GM19452 (cell line): ENCODE measurements at regions not wholly inside any gene's neighbourhood (a gene's known extent, or its start where the extent isn't known, plus 50 kb on each side); places are given as distances from the start of the nearest gene placed in this dataset.
A peak's percentile ranks its signal among the peaks of the same experiment; 100 is the strongest.
"Not testable (repeated sequence)": the region's sequence is repeated elsewhere in the genome, so short reads cannot be mapped to it uniquely, and the experiment has no call there.

Experiments
- ATAC-seq: cut with Tn5 transposase; IDR thresholded peaks from one replicate; pipeline ENCODE4 v1.9.1; 2021; ENCODE audit not compliant: unreplicated experiment

DNA sequence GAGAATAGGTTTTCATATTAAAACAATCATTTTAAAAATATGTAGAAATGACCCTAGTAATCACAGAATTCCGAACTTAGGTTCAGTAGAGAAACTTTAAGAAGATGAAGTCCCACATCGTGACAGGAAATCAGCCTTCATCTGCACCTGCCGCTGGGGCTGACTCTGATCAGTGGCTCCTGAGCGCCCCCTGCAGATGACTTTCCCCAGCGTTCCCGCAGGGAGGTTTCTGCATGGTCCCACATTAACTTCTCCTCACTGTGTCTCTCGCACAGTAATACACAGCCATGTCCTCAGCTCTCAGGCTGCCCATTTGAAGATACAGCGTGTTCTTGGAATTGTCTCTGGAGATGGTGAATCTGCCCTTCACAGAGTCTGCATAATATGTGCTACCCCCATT lies 1131.1 kb downstream of the TMEM121 start:
- ATAC-seq, result no peak

DNA sequence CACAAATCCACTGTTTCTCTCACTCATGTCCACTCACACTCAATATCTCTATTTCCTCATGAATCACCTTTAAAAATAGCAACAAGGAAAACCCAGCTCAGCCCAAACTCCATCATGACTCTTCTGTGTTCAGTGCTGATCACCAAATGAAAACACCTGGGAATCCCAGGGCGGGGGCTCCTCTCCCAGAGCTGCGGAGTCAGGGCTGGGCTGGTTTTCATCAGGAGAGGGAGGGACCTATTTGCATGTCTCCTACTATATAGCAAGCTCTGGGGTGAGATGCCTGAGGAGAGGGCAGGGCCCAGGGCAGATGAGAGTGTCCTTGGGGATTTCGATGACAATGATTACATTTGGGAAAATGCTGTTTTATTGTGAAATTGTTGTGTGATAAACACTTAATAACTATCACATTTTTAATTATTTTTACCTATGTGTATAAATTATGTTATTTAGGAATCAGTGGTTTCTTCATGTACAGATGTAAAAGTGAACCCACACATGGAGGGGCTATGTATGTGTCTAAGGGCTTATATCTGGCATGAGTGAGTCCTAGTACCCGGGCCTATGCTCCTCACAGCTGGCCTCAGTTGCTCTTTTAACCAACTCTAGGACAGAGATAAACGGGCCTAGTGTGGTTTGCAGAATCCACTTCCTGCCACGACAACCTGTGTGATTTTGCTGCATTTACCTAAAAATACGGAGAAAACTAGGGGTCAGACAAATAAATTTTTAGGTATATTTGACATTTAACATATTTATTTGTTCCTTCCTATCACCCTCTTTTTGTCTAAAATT lies 1131.9 kb downstream of the TMEM121 start:
- not testable (repeated sequence) for ATAC-seq

DNA sequence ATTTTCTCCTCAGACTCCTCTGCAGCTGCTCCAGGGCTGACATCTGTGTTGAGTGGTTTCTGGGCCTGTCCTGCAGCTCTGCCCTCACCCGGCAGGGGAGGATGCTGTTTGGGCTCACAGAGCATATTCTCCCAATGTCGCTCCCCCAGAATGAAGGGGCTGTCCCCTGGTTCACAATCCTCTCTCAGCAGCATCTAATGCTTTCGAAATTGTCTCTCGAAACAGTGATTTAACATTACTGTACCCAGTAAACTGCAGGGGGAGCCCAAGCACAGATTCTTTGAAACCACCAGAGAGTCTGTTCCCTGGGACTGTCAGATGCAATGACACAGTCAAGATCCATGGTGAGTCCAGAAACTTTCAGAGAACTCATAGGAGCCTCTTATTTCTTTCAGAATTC lies 1135.2 kb downstream of the TMEM121 start:
- not testable (repeated sequence) for ATAC-seq

DNA sequence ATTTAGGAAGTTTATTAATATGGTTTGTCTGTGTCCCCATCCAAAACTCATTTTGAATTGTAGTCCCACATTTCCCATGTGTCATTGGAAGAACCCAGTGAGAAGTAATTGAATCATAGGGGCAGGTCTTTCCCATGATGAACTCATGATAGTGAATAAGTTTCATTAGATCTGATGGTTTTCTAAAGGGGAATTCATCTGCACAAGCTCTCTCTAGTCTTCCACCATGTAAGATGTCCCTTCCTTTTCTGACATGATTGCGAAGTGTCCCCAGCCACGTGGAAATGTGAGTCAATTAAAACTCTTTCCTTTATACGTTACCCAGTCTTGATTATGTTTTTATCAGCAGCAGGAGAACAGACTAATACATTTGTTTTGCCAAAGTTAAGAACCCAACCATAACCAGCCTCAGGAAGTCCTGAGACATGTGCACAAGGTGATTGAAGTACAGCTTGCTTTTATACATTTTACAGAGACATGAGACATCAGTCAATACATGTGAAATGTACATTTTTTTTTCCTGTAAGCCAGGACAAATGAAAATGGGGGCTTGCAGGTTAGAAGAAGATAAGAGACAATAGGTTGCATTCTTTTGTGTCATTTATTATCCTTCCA lies 1136.7 kb downstream of the TMEM121 start:
- no peak for ATAC-seq

DNA sequence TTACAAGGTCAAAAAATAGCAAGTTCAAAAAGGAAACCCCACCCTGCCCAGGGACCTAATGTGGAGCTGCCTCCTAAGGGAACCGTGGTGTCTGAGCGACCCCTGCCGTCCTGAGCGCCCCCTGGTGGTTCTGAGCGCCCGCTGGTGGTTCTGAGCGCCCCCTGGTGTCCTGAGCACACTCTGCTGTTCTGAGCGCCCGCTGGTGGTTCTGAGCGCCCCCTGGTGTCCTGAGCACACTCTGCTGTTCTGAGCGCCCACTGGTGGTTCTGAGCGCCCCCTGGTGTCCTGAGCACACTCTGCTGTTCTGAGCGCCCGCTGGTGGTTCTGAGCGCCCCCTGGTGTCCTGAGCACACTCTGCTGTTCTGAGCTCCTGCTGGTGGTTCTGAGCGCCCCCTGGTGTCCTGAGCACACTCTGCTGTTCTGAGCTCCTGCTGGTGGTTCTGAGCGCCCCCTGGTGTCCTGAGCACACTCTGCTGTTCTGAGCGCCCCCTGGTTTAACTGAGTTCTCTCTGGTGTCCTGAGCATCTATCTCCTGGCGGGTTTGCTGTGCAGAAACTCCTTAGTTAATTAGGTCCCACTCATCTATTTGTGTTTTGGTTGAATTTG lies 1137.5 kb downstream of the TMEM121 start:
- not testable (repeated sequence) for ATAC-seq

DNA sequence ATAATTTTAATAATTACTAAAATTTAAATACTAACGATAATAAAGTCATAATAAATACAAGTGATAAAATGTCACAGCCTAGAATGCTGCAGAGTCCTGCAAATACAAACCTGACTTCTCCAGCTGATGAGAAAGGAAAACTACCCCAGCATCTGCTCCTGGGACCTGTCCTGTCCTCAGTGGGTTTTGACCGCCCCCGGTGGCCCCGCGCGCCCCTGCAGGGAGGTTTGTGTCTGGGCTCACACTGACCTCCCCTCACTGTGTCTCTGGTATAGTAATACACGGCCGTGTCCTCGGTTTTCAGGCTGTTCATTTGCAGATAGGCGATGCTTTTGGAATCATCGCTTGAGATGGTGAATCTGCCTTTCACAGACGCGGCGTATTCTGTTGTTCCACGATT lies 1139.4 kb downstream of the TMEM121 start:
- no peak for ATAC-seq

DNA sequence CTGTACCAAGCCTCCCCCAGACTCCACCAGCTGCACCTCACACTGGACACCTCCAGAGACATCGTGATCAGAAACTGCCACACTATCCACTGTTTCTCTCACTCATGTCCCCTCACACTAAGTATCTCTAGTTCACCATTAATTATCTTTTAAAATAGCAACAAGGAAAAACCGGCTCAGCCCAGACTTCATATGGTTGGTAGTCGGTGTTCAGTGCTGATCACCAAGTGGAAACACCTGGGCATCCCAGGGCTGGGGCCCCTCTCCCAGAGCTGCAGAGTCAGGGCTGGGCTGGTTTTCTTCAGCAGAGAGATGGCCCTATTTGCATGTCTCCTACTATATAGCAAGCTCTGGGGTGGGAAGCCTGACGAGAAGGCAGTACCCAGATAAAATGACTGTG lies 1140.0 kb downstream of the TMEM121 start:
- ATAC-seq, result no peak

DNA sequence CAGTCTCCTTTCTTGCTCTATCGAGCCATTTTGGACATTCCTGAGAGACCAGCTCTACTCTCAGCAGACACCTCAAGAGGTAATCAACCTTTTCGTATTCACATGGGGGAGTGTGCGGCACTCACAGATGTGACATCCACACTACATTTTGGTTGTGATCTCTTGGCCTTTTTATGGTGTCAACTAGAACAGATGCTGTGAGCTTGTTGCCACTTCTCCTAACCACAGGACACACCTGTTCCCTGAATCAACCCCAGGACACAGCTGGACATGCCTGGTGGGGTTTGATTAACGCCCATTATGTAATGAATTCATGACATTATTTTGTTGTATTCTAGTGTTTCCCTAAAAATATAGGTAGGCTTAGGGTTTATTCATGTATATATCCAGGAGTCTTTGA lies 1143.6 kb downstream of the TMEM121 start:
- no peak for ATAC-seq

DNA sequence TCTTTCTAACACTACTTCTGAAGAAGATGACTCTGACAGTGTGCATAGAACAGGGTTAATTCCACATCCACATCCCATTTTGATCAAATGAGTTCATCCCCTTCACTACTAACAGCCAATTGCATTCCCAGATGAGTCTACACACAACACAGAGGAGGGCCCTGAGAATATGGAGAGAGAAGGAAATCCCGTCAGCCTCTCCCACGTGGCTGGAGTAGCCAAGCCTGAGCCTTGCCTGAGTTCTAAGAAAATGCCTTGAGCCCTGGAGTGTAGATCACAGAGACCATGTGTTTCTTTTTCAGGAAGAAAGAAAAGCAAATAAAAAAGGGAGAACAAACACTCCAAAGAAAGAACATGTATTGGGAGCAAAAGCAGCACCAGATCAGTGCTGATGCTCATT lies 1147.7 kb downstream of the TMEM121 start:
- ATAC-seq, result not testable (repeated sequence)

DNA sequence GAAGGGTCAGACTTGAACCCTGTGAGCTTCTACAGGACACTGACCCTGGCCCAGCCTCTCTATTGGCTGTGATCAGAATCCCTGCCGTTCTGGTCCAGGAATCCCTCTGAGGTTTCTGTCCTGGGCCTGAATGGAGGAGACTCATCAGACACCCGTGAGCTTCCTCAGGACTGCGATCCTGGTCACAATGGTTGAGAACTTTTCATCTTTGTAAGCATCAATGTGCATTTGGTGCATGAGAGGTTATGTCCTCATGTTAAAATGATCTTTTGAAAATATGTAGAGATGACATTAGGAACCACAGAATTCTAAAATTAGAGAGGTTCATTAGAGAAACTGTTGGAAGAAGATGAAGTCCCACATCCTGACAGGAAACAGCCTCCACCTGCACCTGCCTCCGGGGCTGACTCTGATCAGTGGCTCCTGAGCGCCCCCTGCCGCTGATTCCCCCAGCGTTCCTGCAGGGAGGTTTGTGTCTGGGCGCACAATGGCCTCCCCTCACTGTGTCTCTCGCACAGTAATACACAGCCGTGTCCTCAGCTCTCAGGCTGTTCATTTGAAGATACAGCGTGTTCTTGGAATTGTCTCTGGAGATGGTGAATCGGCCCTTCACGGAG lies 1148.2 kb downstream of the TMEM121 start:
- not testable (repeated sequence) for ATAC-seq

DNA sequence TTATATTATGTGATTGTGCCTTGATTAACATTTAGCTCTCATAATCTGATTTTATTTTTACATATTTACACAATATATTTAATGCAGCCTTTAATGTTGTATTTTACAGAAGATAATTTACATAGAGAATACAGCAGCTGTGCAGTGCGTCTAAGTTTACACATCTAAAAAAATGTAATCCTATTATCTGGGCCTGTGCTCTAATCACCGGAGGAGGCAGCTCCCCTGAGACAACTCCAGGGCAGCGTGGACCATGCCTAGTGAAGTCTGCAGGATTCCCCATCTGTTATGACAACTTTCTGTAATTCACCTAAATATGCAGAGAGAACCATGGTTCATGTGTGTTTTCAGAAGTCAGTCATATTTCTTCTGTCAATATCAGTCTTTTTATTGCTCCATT lies 1149.3 kb downstream of the TMEM121 start:
- not testable (repeated sequence) for ATAC-seq

DNA sequence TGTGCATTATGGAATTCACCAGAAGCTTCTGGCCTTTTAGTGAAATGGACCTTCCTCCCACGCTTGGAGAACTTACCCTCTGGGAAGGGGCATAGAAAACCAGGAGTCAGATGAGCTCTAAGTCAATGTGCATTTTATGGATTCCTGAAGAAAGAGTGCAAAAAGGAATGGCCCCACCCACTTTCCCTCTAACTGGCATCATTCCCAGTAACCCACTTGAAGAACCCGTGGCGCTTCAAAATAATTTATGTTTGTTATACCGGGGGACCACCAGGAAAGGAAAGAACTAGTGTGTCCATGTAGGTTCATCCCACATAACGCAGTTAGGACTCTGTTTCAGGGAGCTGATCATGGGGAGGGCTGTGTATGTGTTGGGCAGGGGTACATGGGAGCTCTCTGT lies 1153.4 kb downstream of the TMEM121 start:
- ATAC-seq, result no peak

DNA sequence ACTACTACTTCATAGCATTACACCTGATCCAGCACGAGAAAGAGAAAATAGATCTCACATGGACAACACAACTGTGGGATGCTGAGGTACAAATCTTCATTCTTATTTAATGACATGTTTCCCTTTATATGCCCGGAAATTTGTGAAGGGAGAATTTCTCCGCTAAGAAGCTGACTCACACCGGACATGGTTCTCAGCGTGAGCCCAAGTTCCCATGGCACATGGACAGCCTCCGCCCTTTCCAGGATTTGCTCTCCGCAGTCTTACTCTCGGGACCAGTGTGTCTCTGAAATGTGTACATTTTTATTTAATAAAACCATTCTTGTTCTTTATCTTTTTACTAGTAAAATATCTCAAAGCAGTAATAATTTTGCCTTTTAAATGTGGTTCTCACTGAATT lies 1154.8 kb downstream of the TMEM121 start:
- ATAC-seq, result no peak

DNA sequence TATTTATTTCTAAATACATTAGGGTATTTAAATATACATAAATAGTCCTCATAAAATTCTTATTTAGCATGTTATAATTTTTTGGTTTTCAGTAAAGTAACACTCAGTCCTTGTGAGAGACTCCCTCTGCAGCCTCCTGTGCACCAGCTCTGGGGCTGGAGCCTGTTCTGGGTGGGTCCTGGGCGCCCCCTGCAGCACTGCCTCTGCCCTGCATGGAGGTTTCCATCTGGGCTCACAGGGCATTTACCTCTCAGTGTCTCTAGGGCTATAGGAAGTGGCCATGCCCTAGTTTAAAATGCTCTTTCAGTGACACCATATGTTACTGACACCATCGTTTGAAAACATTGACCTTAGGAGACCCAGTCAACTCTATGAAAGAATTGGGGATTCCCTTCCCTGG lies 1155.2 kb downstream of the TMEM121 start:
- ATAC-seq, result no peak

DNA sequence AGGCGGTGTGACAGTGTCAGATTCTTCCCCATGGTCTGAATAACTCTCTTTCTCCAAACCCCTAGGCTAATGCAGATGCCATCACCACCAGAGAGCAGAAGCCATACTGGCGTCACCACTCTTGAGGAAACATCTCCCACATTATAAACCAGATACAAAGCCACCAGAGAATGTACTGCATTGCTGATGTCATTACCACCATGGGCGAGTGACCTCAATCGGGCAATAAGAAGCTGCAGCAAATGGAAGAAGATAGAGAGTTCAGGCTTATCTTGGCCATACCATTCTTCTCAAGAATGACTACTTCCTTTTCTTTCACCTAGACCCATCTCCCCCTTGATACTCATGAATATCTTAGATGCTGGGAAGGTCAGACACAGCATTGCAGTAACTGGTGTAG lies 1157.2 kb downstream of the TMEM121 start:
- ATAC-seq, result no peak

DNA sequence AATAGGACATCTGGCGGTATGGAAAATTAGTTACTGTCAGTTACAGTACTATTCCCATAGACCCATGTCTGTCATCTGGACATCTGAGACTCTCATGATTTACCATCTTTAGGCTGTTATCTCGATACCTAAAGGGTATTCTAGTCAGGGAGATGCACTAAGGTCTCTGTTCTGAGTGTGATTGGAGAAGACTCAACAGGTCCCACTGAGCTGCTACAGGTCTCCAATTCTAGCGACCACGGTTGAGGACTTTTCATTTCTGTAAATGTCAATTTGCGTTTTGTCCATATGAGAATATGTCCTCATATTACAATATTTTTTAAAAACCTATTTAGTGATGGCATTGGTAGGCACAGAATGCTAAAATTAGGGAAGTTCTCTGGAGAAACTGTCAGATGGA lies 1160.2 kb downstream of the TMEM121 start:
- no peak for ATAC-seq

DNA sequence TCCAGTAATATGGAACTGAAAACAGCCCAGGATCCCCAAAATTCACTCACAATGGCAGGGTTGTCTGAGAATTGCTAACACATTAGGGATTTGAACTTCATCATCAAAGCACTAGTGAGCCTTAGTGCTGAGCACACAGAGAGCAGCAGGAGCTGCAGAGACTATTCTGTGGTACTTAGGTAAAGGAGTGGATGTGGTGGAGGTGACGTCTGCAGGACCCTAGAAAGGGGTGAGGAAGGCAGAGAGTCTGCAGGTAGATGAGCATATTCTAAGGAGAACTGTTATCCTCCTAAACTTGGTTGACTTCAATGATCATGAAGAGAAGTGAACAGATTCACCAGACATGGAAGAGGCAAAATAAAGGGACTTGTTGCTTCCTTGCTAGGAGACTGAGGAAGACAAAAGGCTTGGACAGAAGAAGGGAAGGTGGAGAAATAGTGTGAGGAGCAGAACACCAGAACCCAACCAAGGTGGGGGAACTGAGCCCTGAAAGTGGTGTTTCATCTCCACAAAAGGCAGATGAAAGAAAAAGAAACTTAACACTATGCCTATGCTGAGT lies 1164.0 kb downstream of the TMEM121 start:
- ATAC-seq, result no peak

DNA sequence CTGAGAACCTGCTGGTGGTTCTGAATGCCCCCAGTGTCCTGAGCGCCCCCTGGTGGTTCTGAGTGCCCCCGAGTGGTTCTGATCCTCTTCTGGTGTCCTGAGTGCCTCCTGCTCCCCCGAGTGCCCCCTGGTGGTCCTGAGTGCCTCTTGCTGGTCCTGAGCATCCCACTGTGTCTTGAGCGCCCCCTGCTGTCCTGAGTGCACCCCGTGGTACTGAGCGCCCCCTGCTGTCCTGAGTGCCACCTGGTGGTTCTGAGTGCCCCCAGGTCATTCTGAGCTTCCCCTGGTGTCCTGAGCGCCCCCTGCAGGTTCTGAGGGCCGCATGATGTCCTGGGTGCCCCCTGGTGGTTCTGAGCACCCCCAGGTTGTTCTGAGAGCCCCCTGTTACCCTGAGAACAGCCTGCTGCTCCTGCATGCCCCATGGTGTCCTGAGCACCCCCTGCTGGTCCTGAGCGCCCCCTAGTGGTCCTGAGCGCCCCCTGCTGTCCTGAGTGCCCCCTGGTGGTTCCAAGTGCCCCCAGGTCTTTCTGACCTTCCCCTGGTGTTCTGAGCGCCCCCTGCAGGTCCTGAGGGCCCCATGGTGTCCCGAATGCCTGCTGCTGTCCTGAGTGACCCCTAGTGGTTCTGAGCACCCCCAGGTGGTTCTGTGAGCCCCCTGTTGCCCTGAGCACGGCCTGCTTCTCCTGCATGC lies 1165.4 kb downstream of the TMEM121 start:
- ATAC-seq, result peak; percentile 56

DNA sequence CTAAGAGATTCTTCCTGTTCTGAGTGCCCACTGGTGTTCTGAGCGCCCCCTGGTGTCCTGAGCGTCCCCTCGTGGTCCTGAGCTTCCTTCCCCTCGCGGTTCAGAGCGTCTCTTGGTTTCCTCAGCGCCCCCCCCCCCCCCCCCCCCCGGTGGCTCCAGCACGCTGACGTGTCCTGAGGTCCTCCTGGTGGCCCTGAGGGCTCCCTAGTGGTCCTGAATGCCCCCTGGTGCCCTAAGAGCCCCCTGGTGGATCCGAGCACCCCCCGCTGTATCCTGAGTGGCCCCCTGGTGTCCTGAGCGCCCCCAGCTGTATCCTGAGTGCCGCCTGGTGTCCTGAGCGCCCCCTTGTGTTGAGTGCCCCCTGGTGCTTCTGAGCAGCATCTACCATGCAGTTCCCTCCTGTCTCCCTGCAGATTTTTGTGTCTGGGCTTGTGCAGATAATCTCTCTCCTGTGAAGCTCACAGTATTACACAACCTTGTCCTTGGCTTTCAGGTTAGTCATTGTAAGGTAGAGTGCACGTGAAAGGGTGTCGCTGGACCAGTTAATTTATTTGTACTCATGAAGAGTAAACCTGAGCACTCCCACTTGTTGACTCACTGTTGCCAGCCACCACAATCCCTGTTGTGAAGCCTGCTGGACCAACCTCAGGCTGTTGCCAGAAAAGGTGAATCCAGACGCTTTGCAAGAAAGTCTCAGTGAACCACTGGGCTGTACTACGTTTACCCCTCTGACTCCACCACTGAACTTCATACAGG lies 1168.4 kb downstream of the TMEM121 start:
- ATAC-seq, result no peak

DNA sequence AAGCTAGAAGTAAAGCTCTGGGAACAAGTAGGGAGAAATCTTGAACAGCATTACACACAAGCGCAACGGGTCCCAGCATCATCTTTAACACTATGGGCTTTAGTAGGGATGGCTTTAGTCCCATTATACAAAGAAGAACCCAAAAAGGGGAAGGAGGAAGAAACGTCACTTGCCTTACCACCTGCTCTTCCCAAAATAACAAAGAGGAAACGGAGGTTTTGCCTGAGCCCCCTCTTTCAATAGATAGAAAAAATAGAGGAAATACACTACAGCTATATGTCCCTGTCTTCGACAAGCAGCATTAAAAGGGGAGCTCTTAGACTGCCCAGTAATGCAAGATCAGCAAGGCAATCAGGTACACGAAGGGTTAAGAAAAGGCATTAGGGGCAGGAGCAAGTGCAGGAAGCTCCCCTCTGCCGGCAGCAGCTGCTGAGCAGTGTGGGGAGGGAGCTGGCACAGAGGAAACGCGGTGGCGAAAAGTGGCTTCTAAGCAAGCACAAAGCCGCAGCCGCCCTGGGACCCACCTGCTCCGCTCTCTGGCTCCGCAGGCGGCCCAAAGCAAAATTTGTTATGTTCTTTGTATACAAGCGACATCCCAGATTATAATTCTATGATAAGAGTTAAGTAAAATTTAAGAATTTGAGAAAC lies 1172.4 kb downstream of the TMEM121 start:
- not testable (repeated sequence) for ATAC-seq
